H1 (cell line): ENCODE measurements at regions not wholly inside any gene's neighbourhood (a gene's known extent, or its start where the extent isn't known, plus 50 kb on each side); places are given as distances from the start of the nearest gene placed in this dataset.

ENCODE experiments used
- CTCF ChIA-PET: fragments of 300-600 bp; sonication (Branson Sonifier 250); formaldehyde crosslinking; loops from one replicate; lab custom pipeline; 2021; ENCODE audit not compliant: partially characterized antibody; lab: Charles Lee
- POLR2A ChIA-PET: fragments of 300-600 bp; sonication (Branson Sonifier 250); formaldehyde crosslinking; loops from one replicate; lab custom pipeline; 2021; ENCODE audit warnings: inconsistent platforms; ENCODE audit not compliant: partially characterized antibody; lab: Charles Lee
- DNase-seq, 2 experiments: peaks; one replicate each; pipeline versions ENCODE4 v3.0.0 to v3.0.0-alpha.2; 2010 to 2022; ENCODE audit warnings: low spot score in 2 of 2, low read depth in 1 of 2, mixed read lengths in 1 of 2
- FAIRE-seq: peaks from 2 replicates; lab custom pipeline; 2011; peaks lifted over from hg19 to GRCh38; lab: Jason Lieb, UNC
- H2AFZ ChIP-seq: 2 replicates; pipeline ENCODE4 v1.8.1; 2012; ENCODE audit warnings: low read length, inconsistent platforms
- H2AK5ac ChIP-seq: 2 replicates; pipeline ENCODE4 v1.6.1; 2013; ENCODE audit warnings: low read depth, low read length
- H2BK120ac ChIP-seq: replicated peaks from 2 replicates; pipeline ENCODE3; 2013; ENCODE audit warnings: low read depth, low read length, inconsistent platforms
- H2BK12ac ChIP-seq: 2 replicates; pipeline ENCODE4 v1.6.1; 2013; ENCODE audit warnings: low read depth, low read length
- H2BK15ac ChIP-seq: 2 replicates; pipeline ENCODE4 v1.6.1; 2013; ENCODE audit warnings: low read length
- H2BK20ac ChIP-seq: 2 replicates; pipeline ENCODE4 v1.6.1; 2013; ENCODE audit warnings: low read length
- H2BK5ac ChIP-seq: 2 replicates; pipeline ENCODE4 v1.6.1; 2013; ENCODE audit warnings: low read depth, low read length
- H3K14ac ChIP-seq: 2 replicates; pipeline ENCODE4 v1.6.1; 2013; ENCODE audit warnings: inconsistent platforms; ENCODE audit not compliant: insufficient read length
- H3K18ac ChIP-seq: 2 replicates; pipeline ENCODE4 v1.6.1; 2013; ENCODE audit warnings: low read length; ENCODE audit errors: extremely low read depth
- H3K23ac ChIP-seq: 2 replicates; pipeline ENCODE4 v1.6.1; 2013; ENCODE audit warnings: inconsistent platforms; ENCODE audit not compliant: insufficient read length
- H3K23me2 ChIP-seq: 2 replicates; pipeline ENCODE4 v1.6.1; 2013; ENCODE audit warnings: low read depth, low read length
- H3K27ac ChIP-seq: 2 replicates; pipeline ENCODE4 v1.6.1; 2011; ENCODE audit warnings: low read depth, low read length, inconsistent platforms
- H3K27me3 ChIP-seq, 4 experiments: replicated peaks in 1 of 4; 1 replicate in 1 of 4; 2 replicates in 3 of 4; pipeline versions ENCODE4 v1.6.1 to v1.8.1; 2011 to 2013; ENCODE audit warnings: low read length in 3 of 4, mild to moderate bottlenecking in 3 of 4, inconsistent platforms in 2 of 4, mixed read lengths in 2 of 4, moderate library complexity in 1 of 4; ENCODE audit not compliant: control insufficient read depth in 3 of 4, insufficient read depth in 3 of 4; ENCODE audit errors: extremely low read depth in 1 of 4
- H3K36me3 ChIP-seq, 4 experiments: 2 replicates each; pipeline versions ENCODE4 v1.6.1 to v1.8.1; 2011 to 2013; ENCODE audit warnings: mild to moderate bottlenecking in 4 of 4, low read length in 3 of 4, moderate library complexity in 2 of 4, control low read depth in 1 of 4, inconsistent platforms in 1 of 4; ENCODE audit not compliant: insufficient read depth in 4 of 4, control insufficient read depth in 2 of 4
- H3K4ac ChIP-seq: replicated peaks from 2 replicates; pipeline ENCODE3; 2013; ENCODE audit warnings: low read length, low read depth, mixed read lengths, inconsistent platforms; ENCODE audit not compliant: insufficient read length
- H3K4me1 ChIP-seq, 4 experiments: replicated peaks in 1 of 4; 1 replicate in 1 of 4; 2 replicates in 3 of 4; pipeline versions ENCODE4 v1.6.1 to v1.8.1; 2011 to 2013; ENCODE audit warnings: low read length in 3 of 4, inconsistent platforms in 2 of 4, mixed read lengths in 1 of 4; ENCODE audit not compliant: insufficient read depth in 4 of 4, control insufficient read depth in 3 of 4
- H3K4me2 ChIP-seq, 2 experiments: 2 replicates each; pipeline versions ENCODE4 v1.6.1 to v1.8.1; 2011 to 2013; ENCODE audit warnings: low read depth in 2 of 2, low read length in 2 of 2, control low read depth in 1 of 2, inconsistent platforms in 1 of 2, mild to moderate bottlenecking in 1 of 2; ENCODE audit not compliant: insufficient read depth in 1 of 2
- H3K4me3 ChIP-seq, 4 experiments: fragments of 200-600, 300-600 bp in 1 of 4; sonication (generic), shearing (Covaris generic), sonication (Bioruptor Twin) in 1 of 4; 2 replicates each; pipeline versions ENCODE4 v1.5.1 to v1.8.1; 2011 to 2016; ENCODE audit warnings: low read length in 4 of 4, low read depth in 3 of 4, control low read depth in 2 of 4, inconsistent platforms in 2 of 4, mild to moderate bottlenecking in 2 of 4, mixed read lengths in 1 of 4, moderate library complexity in 1 of 4; ENCODE audit not compliant: insufficient read depth in 2 of 4; ENCODE audit errors: extremely low read depth in 1 of 4
- H3K56ac ChIP-seq: replicated peaks from 2 replicates; pipeline ENCODE3; 2013; ENCODE audit warnings: low read depth, mild to moderate bottlenecking, mixed read lengths, low read length, inconsistent platforms; ENCODE audit not compliant: insufficient read length
- H3K79me1 ChIP-seq: 2 replicates; pipeline ENCODE4 v1.6.1; 2013; ENCODE audit warnings: low read depth, low read length, control low read depth
- H3K79me2 ChIP-seq, 2 experiments: 2 replicates each; pipeline versions ENCODE4 v1.6.1 to v1.8.1; 2012 to 2013; ENCODE audit warnings: low read length in 2 of 2, mild to moderate bottlenecking in 2 of 2, inconsistent platforms in 1 of 2; ENCODE audit not compliant: insufficient read depth in 2 of 2, control insufficient read depth in 1 of 2
- H3K9ac ChIP-seq, 4 experiments: replicated peaks in 1 of 4; 1 replicate in 1 of 4; 2 replicates in 3 of 4; pipeline versions ENCODE4 v1.6.1 to v1.8.1; 2011 to 2013; ENCODE audit warnings: low read depth in 3 of 4, low read length in 3 of 4, control low read depth in 2 of 4, mild to moderate bottlenecking in 2 of 4, moderate library complexity in 2 of 4, inconsistent platforms in 1 of 4; ENCODE audit errors: extremely low read depth in 1 of 4
- H3K9me3 ChIP-seq, 2 experiments: 2 replicates each; pipeline versions ENCODE4 v1.6.1 to v1.8.1; 2012 to 2013; ENCODE audit warnings: mild to moderate bottlenecking in 2 of 2, moderate library complexity in 2 of 2, control low read depth in 1 of 2, inconsistent platforms in 1 of 2, low read depth in 1 of 2, low read length in 1 of 2, mixed read lengths in 1 of 2; ENCODE audit not compliant: insufficient read depth in 2 of 2
- H4K20me1 ChIP-seq, 2 experiments: replicated peaks in 1 of 2; 2 replicates each; pipeline versions ENCODE3 to v1.8.1; 2011 to 2013; ENCODE audit warnings: inconsistent platforms in 2 of 2, low read length in 2 of 2, mild to moderate bottlenecking in 1 of 2; ENCODE audit not compliant: insufficient read depth in 2 of 2, control insufficient read depth in 1 of 2
- H4K5ac ChIP-seq: 2 replicates; pipeline ENCODE4 v1.6.1; 2013; ENCODE audit warnings: low read length, low read depth, mixed read lengths, inconsistent platforms; ENCODE audit not compliant: insufficient read length
- H4K8ac ChIP-seq: 2 replicates; pipeline ENCODE4 v1.8.0; 2013; ENCODE audit warnings: mild to moderate bottlenecking, moderate library complexity, low read length, inconsistent platforms; ENCODE audit not compliant: insufficient read depth; ENCODE audit errors: extremely low read depth
- H4K91ac ChIP-seq: replicated peaks from 2 replicates; pipeline ENCODE3; 2013; ENCODE audit warnings: low read length, mixed read lengths, inconsistent platforms; ENCODE audit not compliant: insufficient read length
- BACH1 ChIP-seq: IDR thresholded peaks from 2 replicates; pipeline ENCODE4 v1.6.1; 2012; ENCODE audit warnings: low read length, improper control_type of control experiment
- BRCA1 ChIP-seq: IDR thresholded peaks from 2 replicates; pipeline ENCODE4 v1.6.1; 2012; ENCODE audit warnings: low read depth, low read length, improper control_type of control experiment
- CHD1 ChIP-seq: IDR thresholded peaks from 2 replicates; pipeline ENCODE4 v1.6.1; 2012; ENCODE audit warnings: low read depth, low read length, improper control_type of control experiment
- EP300 ChIP-seq, 2 experiments: IDR thresholded peaks; 1 replicate in 1 of 2; 2 replicates in 1 of 2; pipeline ENCODE4 v1.6.1; 2011 to 2012; ENCODE audit warnings: low read depth in 2 of 2, low read length in 2 of 2, mild to moderate bottlenecking in 2 of 2, borderline replicate concordance in 1 of 2, inconsistent platforms in 1 of 2, moderate library complexity in 1 of 2
- EZH2 ChIP-seq: fragments of 200-600 bp; sonication (generic); IDR thresholded peaks from 2 replicates; pipeline ENCODE4 v1.7.1; 2012; ENCODE audit warnings: low read depth, mild to moderate bottlenecking, moderate library complexity, low read length, inconsistent platforms; ENCODE audit not compliant: severe bottlenecking
- JUND ChIP-seq: IDR thresholded peaks from 2 replicates; pipeline ENCODE4 v1.6.1; 2011; ENCODE audit warnings: mild to moderate bottlenecking, improper control_type of control experiment, low read length
- NRF1 ChIP-seq: IDR thresholded peaks from 2 replicates; pipeline ENCODE4 v1.6.1; 2011; ENCODE audit warnings: mild to moderate bottlenecking, low read depth, low read length, improper control_type of control experiment
- TAF1 ChIP-seq: IDR thresholded peaks from 2 replicates; pipeline ENCODE4 v1.6.1; 2011; ENCODE audit warnings: mild to moderate bottlenecking, low read depth, low read length
- USF2 ChIP-seq: IDR thresholded peaks from 2 replicates; pipeline ENCODE4 v1.6.1; 2011; ENCODE audit warnings: low read length, improper control_type of control experiment
- YY1 ChIP-seq: IDR thresholded peaks from 2 replicates; pipeline ENCODE4 v1.6.1; 2011; ENCODE audit warnings: low read depth, mild to moderate bottlenecking, low read length
- WGBS, 2 experiments: shearing (Covaris generic) in 1 of 2; methylation state at CpG; one replicate each; pipeline versions ENCODE4 v1.1.6 to v1.1.7; 2013 to 2015; ENCODE audit warnings: low lambda C conversion rate in 2 of 2, mixed read lengths in 2 of 2, inconsistent platforms in 1 of 2, low coverage in 1 of 2, missing lambda C conversion rate in 1 of 2; ENCODE audit not compliant: insufficient replicate concordance in 2 of 2, insufficient coverage in 1 of 2, insufficient read length in 1 of 2; ENCODE audit errors: extremely low coverage in 1 of 2, missing lambda C conversion rate in 1 of 2; 5-methylcytosine and 5-hydroxymethylcytosine counted together
- TF ChIP-seq, protein P1 (sequence below): IDR thresholded peaks from 2 replicates; pipeline ENCODE4 v1.6.1; 2011; ENCODE audit warnings: low read depth, mild to moderate bottlenecking, low read length; ENCODE audit not compliant: insufficient read depth

DNA sequence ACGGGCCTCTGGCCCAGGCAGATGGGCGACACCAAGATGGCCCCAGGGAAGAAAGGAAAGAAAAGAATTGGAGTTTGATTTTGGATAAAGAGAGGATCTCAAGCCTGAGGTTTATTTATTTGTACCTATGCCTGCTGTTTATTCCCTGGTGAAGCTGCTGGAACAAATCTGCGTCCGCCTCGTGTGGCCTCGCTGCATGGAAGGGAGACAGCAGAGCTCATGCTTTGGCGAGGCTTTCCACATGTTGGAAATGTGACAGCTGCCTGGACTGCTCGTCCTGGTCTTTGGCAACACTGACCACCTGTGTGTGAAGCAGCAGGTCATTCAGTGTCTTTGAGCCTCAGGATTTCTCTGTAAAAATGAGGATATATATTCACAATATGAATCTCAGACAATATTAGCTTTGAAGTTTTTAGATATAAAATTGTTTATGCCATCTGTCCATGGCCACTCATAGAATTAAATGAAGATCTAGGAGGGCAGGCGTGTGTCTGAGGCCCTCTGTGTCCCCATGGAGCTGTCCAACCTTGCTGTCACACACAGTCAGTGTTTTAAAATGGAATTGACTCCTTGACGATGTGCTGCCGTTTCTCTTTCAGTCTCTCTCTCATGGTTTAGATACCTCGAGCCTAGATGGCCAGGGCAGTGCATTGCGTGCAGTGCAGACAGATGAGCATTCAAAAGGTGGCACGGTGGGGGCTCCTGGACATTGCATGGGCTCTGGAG is 94.3 kb downstream of the SOCS6 start:
- Histone ChIP-seq H4K8ac (no peak overlapping the region), H3K9ac (no peak overlapping the region), H2BK5ac (no peak overlapping the region), H2BK20ac (no peak overlapping the region; the same call in 1 of the 2 replicates), H3K56ac (no peak overlapping the region), H4K5ac (no peak overlapping the region), H2BK120ac (no peak overlapping the region), H3K18ac (no peak overlapping the region), H2AK5ac (no peak overlapping the region; the same call in 1 of the 2 replicates), H4K91ac (no peak overlapping the region), H3K9me3 (no peaks in the 10 kb centered on the region), H3K4me1 (no peaks in the 10 kb centered on the region), H2BK12ac (no peak overlapping the region), H3K4me2 (no peak overlapping the region), H3K36me3 (no peaks in the 10 kb centered on the region), H3K4me3 (no peak overlapping the region), H3K27ac (no peak overlapping the region), H3K23me2 (no peaks in the 10 kb centered on the region), H2AFZ (no peak overlapping the region), H4K20me1 (no peaks in the 10 kb centered on the region), H3K14ac (no peak overlapping the region), H3K4ac (no peak overlapping the region), H3K79me1 (no peaks in the 10 kb centered on the region), H3K23ac (no peak overlapping the region), H3K79me2 (no peaks in the 10 kb centered on the region), H2BK15ac (no peak overlapping the region), H3K27me3 (no peaks in the 10 kb centered on the region)
- CTCF ChIA-PET = interaction anchor here (0.7 to 0.9 kb wide), 2 partner anchors 159 to 187 kb away, joined by 3 read pairs; no protein-coding TSS in a partner anchor
- POLR2A ChIA-PET = no interaction called here
- 83% methylated on average over 14 of the region's 14 CpGs; no CpG with 5 or more reads in 1 of the 2 experiments for WGBS, 2 experiments
- FAIRE-seq (no peak), DNase-seq (no peak)
- TF ChIP-seq NRF1 (no peak), BRCA1 (no peak), EP300 (IDR thresholded peaks at IDR 0.05; ENCODE audit: borderline replicate concordance in 1 of 2, low read depth in 2 of 2, low read length in 2 of 2) (no peak), TAF1 (no peak), CHD1 (no peak), JUND (no peak), BACH1 (no peak), YY1 (no peak), USF2 (no peak), EZH2 (no peak)
- TF ChIP-seq, protein P1, sequence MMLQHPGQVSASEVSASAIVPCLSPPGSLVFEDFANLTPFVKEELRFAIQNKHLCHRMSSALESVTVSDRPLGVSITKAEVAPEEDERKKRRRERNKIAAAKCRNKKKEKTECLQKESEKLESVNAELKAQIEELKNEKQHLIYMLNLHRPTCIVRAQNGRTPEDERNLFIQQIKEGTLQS = no peak
